Common myeloid progenitor, CD34-positive (primary cell): ENCODE measurements at regions not wholly inside any gene's neighbourhood (a gene's known extent, or its start where the extent isn't known, plus 50 kb on each side); places are given as distances from the start of the nearest gene placed in this dataset.
A peak's percentile ranks its signal among the peaks of the same experiment; 100 is the strongest.
"Not testable (repeated sequence)": the region's sequence is repeated elsewhere in the genome, so short reads cannot be mapped to it uniquely, and the experiment has no call there.

ENCODE experiments used
- CTCF ChIA-PET: fragments of 350-600 bp; sonication (Branson Sonifier 250); formaldehyde crosslinking; loops from one replicate; lab custom pipeline; 2021; ENCODE audit warnings: antibody characterized with exemption; lab: Charles Lee
- POLR2A ChIA-PET: fragments of 350-600 bp; sonication (Branson Sonifier 250); formaldehyde crosslinking; loops from one replicate; lab custom pipeline; 2021; ENCODE audit warnings: antibody characterized with exemption; lab: Charles Lee
- DNase-seq, 3 donors: peaks; one replicate each; pipeline versions ENCODE4 v3.0.0 to v3.0.0-alpha.2; 2013
- H3K27ac ChIP-seq, 2 experiments: 1 replicate in 1 of 2; 2 replicates in 1 of 2; pipeline ENCODE4 v1.7.0; 2013; ENCODE audit warnings: inconsistent platforms in 2 of 2, low read length in 2 of 2, mild to moderate bottlenecking in 2 of 2, low read depth in 1 of 2, moderate library complexity in 1 of 2; ENCODE audit not compliant: severe bottlenecking in 2 of 2, insufficient read depth in 1 of 2, poor library complexity in 1 of 2
- H3K27me3 ChIP-seq, 5 experiments: replicated peaks in 2 of 5; 1 replicate in 3 of 5; 2 replicates in 2 of 5; pipeline versions ENCODE4 v1.6.1 to v1.7.0; 2013; ENCODE audit warnings: low read length in 4 of 5, mild to moderate bottlenecking in 2 of 5, moderate library complexity in 2 of 5, inconsistent platforms in 1 of 5; ENCODE audit not compliant: insufficient read depth in 5 of 5, control insufficient read depth in 4 of 5
- H3K36me3 ChIP-seq, 4 experiments: 1 replicate in 2 of 4; 2 replicates in 2 of 4; pipeline versions ENCODE4 v1.6.1 to v1.7.0; 2013; ENCODE audit warnings: low read length in 3 of 4, control low read depth in 1 of 4, mild to moderate bottlenecking in 1 of 4; ENCODE audit not compliant: control insufficient read depth in 4 of 4, insufficient read depth in 4 of 4
- H3K4me1 ChIP-seq, 4 experiments: 1 replicate in 3 of 4; 2 replicates in 1 of 4; pipeline versions ENCODE4 v1.6.1 to v1.7.1; 2013; ENCODE audit warnings: low read length in 3 of 4, mild to moderate bottlenecking in 3 of 4, control low read depth in 1 of 4, inconsistent platforms in 1 of 4, moderate library complexity in 1 of 4; ENCODE audit not compliant: control insufficient read depth in 4 of 4, insufficient read depth in 4 of 4; ENCODE audit errors: control extremely low read depth in 1 of 4
- H3K4me3 ChIP-seq, 7 experiments: 1 replicate in 4 of 7; 2 replicates in 3 of 7; pipeline versions ENCODE4 v1.5.1 to v1.7.0; 2013; ENCODE audit warnings: mild to moderate bottlenecking in 7 of 7, low read length in 6 of 7, moderate library complexity in 6 of 7, inconsistent platforms in 2 of 7, low read depth in 2 of 7, control low read depth in 1 of 7; ENCODE audit not compliant: insufficient read depth in 4 of 7, control insufficient read depth in 1 of 7; ENCODE audit errors: extremely low read depth in 1 of 7
- H3K9me3 ChIP-seq, 5 experiments: 1 replicate in 4 of 5; 2 replicates in 1 of 5; pipeline versions ENCODE4 v1.6.1 to v1.7.1; 2013; ENCODE audit warnings: low read length in 4 of 5, mild to moderate bottlenecking in 2 of 5, inconsistent platforms in 1 of 5, low read depth in 1 of 5, moderate library complexity in 1 of 5; ENCODE audit not compliant: control insufficient read depth in 4 of 5, insufficient read depth in 2 of 5; ENCODE audit errors: control extremely low read depth in 1 of 5
- WGBS: methylation state at CpG from one replicate; pipeline ENCODE4 v1.1.5; 2013; ENCODE audit not compliant: insufficient coverage; 5-methylcytosine and 5-hydroxymethylcytosine counted together

- ChIA-PET POLR2A (no interaction called here), CTCF (no interaction called here)
- WGBS = 98% methylated on average over 10 of the region's 10 CpGs
- no peaks in the 10 kb centered on the region for H3K36me3 ChIP-seq
- no peaks in the 10 kb centered on the region for H3K27me3 ChIP-seq
- no peak for DNase-seq
- no peaks in the 10 kb centered on the region for H3K9me3 ChIP-seq
- H3K4me1 ChIP-seq = peaks cover 0 to 5% (median 3%) of the 10 kb centered on the region in 4 experiments
- no peak overlapping the region for H3K27ac ChIP-seq
- no peak overlapping the region for H3K4me3 ChIP-seq
Measured at GRCh38 chr22:19658057-19658966, 56.0 kb upstream of the SEPTIN5 start.

- ChIA-PET POLR2A (no interaction called here), CTCF (no interaction called here)
- Histone ChIP-seq H3K27ac (no peak overlapping the region), H3K36me3 (no peaks in the 10 kb centered on the region), H3K4me3 (no peak overlapping the region), H3K4me1 (peaks cover 0 to 14% (median 7%) of the 10 kb centered on the region in 4 experiments), H3K27me3 (no peaks in the 10 kb centered on the region), H3K9me3 (no peaks in the 10 kb centered on the region)
- over 99% methylated on average over 8 of the region's 8 CpGs for WGBS
- DNase-seq = no peak
Measured at GRCh38 chr22:19658967-19659804, 55.1 kb upstream of the SEPTIN5 start.

- H3K4me3 ChIP-seq = no peak overlapping the region
- no peaks in the 10 kb centered on the region for H3K27me3 ChIP-seq
- H3K4me1 ChIP-seq = peaks cover 0 to 14% (median 7%) of the 10 kb centered on the region in 4 experiments
- no peaks in the 10 kb centered on the region for H3K9me3 ChIP-seq
- H3K36me3 ChIP-seq = no peaks in the 10 kb centered on the region
- H3K27ac ChIP-seq = no peak overlapping the region
- DNase-seq = no peak
- 100% methylated on average over 11 of the region's 12 CpGs for WGBS
- ChIA-PET CTCF (no interaction called here), POLR2A (no interaction called here)
Measured at GRCh38 chr22:19659805-19660345, 54.4 kb upstream of the SEPTIN5 start.

GRCh38 chr22:19660583-19660982 is 53.7 kb upstream of the SEPTIN5 start:
- H3K27ac ChIP-seq, H3K27me3 ChIP-seq, DNase-seq, H3K36me3 ChIP-seq, H3K4me3 ChIP-seq, POLR2A ChIA-PET, H3K9me3 ChIP-seq: not testable (repeated sequence)
- peaks cover 0 to 14% (median 7%) of the 10 kb centered on the region in 4 experiments for H3K4me1 ChIP-seq
- CTCF ChIA-PET = interaction anchor here (1.6 kb wide), 1 partner anchor 18 kb away, joined by 5 read pairs; no protein-coding TSS in a partner anchor
- 99% methylated on average over 7 of the region's 12 CpGs for WGBS

GRCh38 chr22:19661156-19661555 is 53.1 kb upstream of the SEPTIN5 start:
- Histone ChIP-seq H3K27ac (no peak overlapping the region), H3K4me3 (no peak overlapping the region), H3K36me3 (no peaks in the 10 kb centered on the region), H3K4me1 (peaks cover 0 to 14% (median 7%) of the 10 kb centered on the region in 4 experiments), H3K9me3 (no peaks in the 10 kb centered on the region), H3K27me3 (no peaks in the 10 kb centered on the region)
- ChIA-PET CTCF (interaction anchor here (1.4 to 1.6 kb wide), 2 partner anchors 17 kb away, joined by 5 read pairs; no protein-coding TSS in a partner anchor), POLR2A (no interaction called here)
- DNase-seq = peak in 1 of 3 donors; percentile 14

GRCh38 chr22:19662049-19662684 is 52.1 kb upstream of the SEPTIN5 start:
- WGBS = 98% methylated on average over 9 of the region's 22 CpGs
- POLR2A ChIA-PET = interaction anchor here (0.6 kb wide), 1 partner anchor 177 kb away, joined by 3 read pairs; no protein-coding TSS in a partner anchor
- not testable (repeated sequence) for H3K4me3 ChIP-seq

More at GRCh38 chr22:19662049-19662684, 52.1 kb upstream of the SEPTIN5 start:
- not testable (repeated sequence) for DNase-seq, H3K27me3 ChIP-seq, H3K9me3 ChIP-seq, H3K27ac ChIP-seq, H3K36me3 ChIP-seq
- CTCF ChIA-PET = interaction anchor here (1.2 to 1.6 kb wide), 3 partner anchors 16 to 18 kb away, joined by 3 to 5 read pairs (median 5); no protein-coding TSS in a partner anchor
- H3K4me1 ChIP-seq = peaks cover 0 to 14% (median 7%) of the 10 kb centered on the region in 4 experiments
